Endothelial cell of hepatic sinusoid (primary cell): ENCODE measurements at regions not wholly inside any gene's neighbourhood (a gene's known extent, or its start where the extent isn't known, plus 50 kb on each side); places are given as distances from the start of the nearest gene placed in this dataset.

Experiments
- in situ Hi-C: cut with HindIII; loops from 2 replicates; pipeline ENCODE4 v1.10.0; 2017; ENCODE audit warnings: low sequenced_read_pairs

- in situ Hi-C loops, result no loop called here
Observed at GRCh38 chr16:86324320-86324719, 186.0 kb upstream of the FOXF1 start.

DNA sequence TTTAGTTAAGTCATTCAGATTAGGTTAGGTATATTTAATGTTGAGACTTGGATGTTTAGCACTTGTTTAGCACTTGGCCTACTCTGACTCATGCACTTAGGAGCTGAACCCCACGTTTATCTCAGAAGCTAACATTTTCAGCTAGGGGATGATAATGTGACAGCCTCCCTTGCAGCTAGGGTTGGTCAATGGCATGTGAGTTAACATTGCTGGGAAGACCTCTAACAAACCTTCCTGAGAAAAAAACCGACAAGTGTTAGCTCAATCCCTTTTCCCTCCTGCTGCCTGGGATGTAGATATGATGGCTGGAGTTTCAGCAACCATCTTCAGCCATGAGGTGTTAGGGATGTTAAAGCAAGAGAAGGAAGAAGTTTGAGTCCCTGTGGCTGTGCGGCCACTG, 185.0 kb upstream of the FOXF1 start:
- in situ Hi-C loops, result no loop called here

DNA sequence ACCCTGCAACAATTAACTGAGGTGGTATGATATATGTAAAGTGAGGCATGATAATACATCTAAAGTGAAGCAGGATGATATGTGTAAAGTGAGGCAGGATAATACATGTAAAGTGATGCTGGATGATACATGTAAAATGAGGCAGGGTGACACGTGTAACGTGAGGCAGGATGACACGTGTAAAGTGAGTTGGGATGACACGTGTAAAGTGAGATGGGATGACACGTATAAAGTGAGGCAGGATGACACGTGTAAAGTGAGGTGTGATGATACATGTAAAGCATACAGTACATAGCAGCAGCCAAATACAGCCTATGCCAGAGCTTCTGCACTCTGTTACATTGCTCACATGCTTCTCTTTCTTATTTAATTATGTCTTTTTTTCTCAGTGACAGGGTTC, 184.4 kb upstream of the FOXF1 start:
- in situ Hi-C loops, result no loop called here

DNA sequence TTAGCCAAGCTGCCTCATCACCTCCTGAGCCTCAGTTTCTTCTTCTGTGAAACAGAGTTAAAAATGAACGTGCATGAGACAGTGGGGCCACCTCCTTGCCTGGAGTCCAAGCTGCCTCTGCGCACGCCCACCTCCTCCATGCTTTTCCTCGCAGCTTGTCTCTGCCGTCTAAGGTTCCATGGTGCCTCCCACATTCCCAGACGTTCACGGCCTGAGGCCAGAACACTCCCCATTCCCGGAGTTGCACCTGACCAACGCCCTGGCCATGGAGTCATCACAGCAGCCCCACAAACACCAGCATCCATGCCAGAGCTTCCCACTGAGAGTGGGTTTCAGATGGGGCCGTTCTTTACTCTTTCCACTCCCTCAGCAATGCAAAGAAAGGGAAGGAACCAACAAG, 183.0 kb upstream of the FOXF1 start:
- in situ Hi-C loops, result no loop called here

GRCh38 chr16:86330906-86331305, 179.4 kb upstream of the FOXF1 start:
- in situ Hi-C loops, result no loop called here

DNA sequence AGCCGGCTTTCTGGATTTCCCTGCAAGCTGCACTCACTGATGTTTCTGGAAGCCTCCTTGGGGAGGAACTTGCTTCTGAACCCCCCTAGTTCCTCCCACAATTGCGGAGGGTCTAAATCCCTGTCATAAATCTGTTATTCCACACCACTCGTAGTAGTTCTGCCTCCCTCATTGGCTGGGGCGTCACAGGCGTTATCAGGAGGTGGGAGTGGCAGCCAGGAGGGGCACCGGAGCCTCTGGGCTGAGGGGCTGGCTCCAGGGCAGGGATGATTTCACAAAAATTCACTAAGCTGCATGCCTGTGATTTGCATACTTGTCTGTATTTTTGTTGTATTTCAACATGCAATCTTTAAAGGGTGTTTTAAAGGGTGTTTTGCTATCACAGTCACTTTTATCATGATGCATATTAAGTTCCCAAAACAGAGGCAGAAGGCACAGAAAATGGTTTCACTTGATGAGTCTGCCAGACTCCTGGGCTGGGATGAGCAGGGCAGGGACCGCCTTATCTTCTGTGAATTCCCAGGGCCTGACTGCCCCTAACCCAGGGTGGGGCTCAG, 176.2 kb upstream of the FOXF1 start:
- in situ Hi-C loops, result no loop called here

- in situ Hi-C loops, result loop anchor here (5.0 kb wide), 2 partner anchors 67 to 107 kb away; no protein-coding TSS in a partner anchor
Observed at GRCh38 chr16:86335266-86336172, 174.8 kb upstream of the FOXF1 start.

- in situ Hi-C loops, result loop anchor here (5.0 kb wide), 2 partner anchors 65 to 105 kb away; no protein-coding TSS in a partner anchor
Observed at GRCh38 chr16:86337138-86337537, 173.2 kb upstream of the FOXF1 start.

DNA sequence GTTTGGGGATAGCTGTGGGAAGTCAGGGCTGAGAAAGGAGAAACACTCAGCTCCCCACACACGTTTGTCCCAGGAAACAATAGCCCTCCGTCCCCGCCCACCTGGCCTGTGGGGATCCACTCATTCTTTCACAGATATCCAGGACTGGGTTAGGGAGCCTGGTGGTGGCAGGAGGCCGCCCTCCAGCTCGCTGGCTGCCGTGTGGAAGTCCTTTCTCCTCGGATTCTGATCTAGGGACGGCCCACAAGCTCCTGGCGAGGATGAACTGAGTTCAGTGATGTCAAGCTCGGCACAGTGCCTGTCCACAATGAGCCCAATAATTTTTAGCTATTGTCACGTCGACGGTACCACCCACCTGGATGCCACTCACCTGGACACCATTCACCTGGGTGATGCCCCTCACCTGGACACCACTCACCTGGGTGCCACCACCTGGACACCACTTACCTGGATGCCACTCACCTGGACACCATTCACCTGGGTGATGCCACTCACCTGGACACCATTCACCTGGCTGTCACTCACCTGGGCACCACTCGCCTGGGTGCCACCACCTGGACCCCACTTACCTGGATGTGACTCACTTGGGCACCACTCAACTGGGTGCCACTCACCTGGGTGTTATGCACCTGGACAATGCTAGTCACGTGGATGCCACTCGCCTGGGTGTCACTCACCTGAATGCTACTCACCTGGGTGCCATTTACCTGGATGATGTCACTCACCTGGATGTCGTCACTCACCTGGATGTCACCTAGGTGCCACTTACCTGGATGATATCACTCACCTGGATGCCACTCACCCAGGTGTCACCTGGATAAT, 172.5 kb upstream of the FOXF1 start:
- in situ Hi-C loops, result loop anchor here (5.0 kb wide), 2 partner anchors 65 to 105 kb away; no protein-coding TSS in a partner anchor

DNA sequence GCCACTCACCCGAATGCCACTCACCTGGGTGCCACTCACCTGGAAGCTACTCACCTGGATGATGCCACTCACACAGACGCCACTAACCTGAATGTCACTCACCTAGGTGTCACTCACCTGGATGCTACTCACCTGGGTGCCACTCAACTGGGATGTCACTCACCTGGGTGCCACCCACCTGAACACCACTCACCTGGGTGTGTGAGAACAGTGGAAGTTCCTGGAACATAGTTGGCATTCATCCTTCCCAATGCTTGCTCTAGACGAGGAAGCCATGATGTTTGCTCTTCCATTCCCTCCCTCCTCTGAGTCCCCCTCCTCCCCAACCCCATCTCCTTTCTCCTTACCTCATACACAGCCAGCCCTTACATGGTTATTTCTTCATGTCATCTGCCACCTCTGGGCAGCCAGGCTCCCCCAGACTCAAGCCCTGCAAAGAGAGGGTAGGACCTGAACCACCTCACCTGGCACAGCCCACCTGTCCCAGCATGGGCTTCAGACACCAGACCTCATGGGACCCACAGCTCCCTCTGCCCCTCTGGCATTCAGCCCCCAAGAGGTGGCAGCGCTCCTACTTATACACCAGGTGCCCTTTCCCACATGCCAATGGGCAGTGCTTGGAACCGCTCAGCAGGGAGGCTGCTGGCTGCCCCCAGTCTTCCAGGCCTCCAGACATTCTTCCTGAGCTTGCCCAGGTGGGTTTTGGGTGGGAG, 171.8 kb upstream of the FOXF1 start:
- in situ Hi-C loops, result loop anchor here (5.0 kb wide), 2 partner anchors 64 to 104 kb away; no protein-coding TSS in a partner anchor

DNA sequence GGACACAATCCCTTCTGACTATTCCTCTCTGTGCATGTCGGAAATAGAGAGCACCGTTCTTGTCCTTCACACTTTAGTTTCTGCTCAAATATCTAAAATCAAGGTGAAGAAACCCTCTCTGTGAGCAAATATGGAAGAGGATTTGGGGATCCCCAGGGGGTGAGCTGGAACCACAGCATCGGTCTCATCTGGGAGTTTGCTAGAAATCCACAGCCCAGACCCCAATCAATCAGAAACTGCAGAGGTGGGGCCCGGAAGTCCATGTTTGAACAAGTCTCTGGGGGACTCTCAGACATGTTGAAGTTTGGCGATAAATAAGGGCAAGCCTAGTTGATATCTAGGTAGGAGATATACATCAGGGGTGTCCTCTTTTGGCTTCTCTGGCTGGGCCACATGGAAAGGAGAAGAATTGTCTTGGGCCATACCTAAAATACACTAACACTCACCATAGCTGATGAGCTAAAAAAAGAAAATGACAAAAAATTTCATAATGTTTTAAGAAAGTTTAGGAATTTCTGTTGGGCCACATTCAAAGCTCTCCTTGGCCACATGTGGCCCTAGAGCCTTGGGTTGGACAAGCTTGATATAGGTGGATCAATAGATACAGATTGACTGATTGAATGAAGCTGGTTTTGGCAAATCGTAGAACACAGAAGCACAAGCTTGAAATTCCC, 168.0 kb upstream of the FOXF1 start:
- in situ Hi-C loops, result loop anchor here (5.0 to 10.0 kb wide), 3 partner anchors 97 to 270 kb away; no protein-coding TSS in a partner anchor

GRCh38 chr16:86343027-86343795, 167.1 kb upstream of the FOXF1 start:
- in situ Hi-C loops, result loop anchor here (5.0 to 10.0 kb wide), 3 partner anchors 98 to 271 kb away; no protein-coding TSS in a partner anchor

DNA sequence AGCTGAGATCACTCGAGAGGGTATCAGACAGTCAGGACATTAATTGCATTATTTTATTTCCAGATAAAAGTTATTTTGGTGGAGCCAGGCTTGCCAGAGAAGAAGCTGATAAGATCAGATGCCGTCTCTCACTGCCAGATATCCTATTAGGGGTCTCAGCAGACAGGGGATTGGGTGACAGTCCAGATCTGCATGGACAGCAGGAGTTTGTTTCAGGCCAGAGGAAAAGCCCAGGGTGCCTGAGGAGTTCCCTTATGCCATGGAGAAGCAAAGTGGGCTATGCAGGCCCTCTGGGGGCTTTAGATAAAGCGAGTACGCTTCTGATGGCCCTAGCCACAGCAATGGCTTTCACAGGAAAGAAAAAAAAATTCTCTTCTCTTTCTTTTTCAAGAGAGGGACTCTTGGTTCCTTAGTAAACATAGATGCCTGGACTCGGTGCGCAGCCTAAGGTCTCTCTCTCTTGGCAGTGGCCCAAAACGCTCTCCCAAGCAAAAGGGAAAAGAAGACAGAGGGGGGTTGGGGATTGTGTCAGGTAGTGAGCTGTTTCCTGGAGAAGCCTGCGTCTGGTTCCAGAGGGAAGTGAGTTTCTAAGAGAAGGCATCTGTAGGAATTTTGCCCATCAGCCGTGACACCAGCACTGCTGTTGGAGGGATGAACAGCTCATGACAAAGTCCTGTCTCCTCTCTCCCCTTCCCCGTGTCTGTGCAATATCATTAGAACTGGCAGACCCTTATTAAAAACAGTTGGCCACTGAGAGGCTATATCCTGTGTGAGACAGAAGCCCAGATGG, 166.3 kb upstream of the FOXF1 start:
- in situ Hi-C loops, result loop anchor here (5.0 to 10.0 kb wide), 3 partner anchors 99 to 272 kb away; no protein-coding TSS in a partner anchor

DNA sequence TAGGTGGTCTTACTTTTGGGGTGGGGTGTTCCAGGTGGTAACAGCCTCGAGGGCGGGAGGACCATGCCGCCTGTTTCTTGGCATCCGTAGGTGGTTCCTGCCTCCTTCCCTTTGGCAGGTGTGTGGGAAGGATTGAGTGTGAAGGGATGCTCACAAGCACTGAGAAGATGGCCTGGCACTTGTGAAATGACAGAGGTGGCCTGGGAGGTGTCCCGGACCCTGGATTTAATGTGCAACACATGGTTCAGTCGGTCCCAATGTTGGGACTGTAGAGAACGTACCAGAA, 165.8 kb upstream of the FOXF1 start:
- in situ Hi-C loops, result loop anchor here (5.0 to 10.0 kb wide), 3 partner anchors 100 to 272 kb away; no protein-coding TSS in a partner anchor

- in situ Hi-C loops, result loop anchor here (5.0 to 10.0 kb wide), 3 partner anchors 100 to 273 kb away; no protein-coding TSS in a partner anchor
Observed at GRCh38 chr16:86344881-86345280, 165.4 kb upstream of the FOXF1 start.

DNA sequence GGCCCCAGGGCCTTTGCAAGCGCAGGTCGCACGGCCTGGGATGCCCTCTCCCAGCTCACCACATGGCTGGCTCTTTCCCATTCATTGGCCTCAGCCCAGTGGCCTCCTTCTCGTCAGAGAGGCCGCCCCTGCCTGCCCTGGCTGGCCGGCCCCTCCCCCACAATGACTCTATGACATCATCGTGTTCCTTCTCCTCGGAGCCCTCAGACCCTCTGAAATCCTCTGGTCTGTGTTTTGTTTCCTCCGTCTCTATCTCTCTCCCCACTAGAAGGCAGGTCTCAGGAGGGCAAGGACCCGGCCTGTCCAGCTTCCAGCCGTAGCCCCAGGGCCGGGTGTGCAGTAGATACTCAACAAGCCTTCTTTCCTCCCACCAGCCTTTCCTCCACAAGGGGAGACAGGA, 164.8 kb upstream of the FOXF1 start:
- in situ Hi-C loops, result loop anchor here (10.0 kb wide), 1 partner anchor 101 kb away; no protein-coding TSS in a partner anchor

- in situ Hi-C loops, result loop anchor here (10.0 kb wide), 1 partner anchor 101 kb away; no protein-coding TSS in a partner anchor
Observed at GRCh38 chr16:86346034-86346433, 164.3 kb upstream of the FOXF1 start.

DNA sequence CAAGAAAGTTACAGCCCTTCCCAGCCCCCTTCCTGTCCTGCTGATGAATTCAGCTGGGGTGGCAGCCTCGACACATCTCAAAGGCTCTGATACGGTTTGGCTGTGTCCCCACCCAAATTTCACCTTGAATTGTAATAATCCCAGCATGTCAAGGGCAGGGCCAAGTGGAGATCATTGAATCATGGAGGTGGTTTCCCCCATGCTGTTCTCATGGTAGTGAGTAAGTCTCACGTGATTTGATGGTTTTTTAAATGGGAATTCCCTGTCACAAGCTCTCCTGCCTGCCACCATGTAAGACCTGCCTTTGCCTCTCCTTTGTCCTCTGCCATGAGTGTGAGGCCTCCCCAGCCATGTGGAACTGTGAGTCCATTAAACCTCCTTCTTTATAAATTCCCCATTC, 163.2 kb upstream of the FOXF1 start:
- in situ Hi-C loops, result loop anchor here (10.0 kb wide), 1 partner anchor 102 kb away; no protein-coding TSS in a partner anchor
